HG03066 (cell line): ENCODE measurements at regions not wholly inside any gene's neighbourhood (a gene's known extent, or its start where the extent isn't known, plus 50 kb on each side); places are given as distances from the start of the nearest gene placed in this dataset.

ENCODE experiments used
- ATAC-seq: cut with Tn5 transposase; IDR thresholded peaks from one replicate; pipeline ENCODE4 v1.9.1; 2021; ENCODE audit warnings: low read depth; ENCODE audit not compliant: unreplicated experiment

- ATAC-seq, result no peak
Measured at GRCh38 chr6:119921491-119922010, 572.0 kb upstream of the MAN1A1 start.

GRCh38 chr6:119917186-119917585 is 567.6 kb upstream of the MAN1A1 start:
- no peak for ATAC-seq

GRCh38 chr6:119915971-119916370 is 566.4 kb upstream of the MAN1A1 start:
- ATAC-seq, result no peak

- ATAC-seq, result no peak
Measured at GRCh38 chr6:119908157-119908556, 558.6 kb upstream of the MAN1A1 start.

- ATAC-seq, result no peak
Measured at GRCh38 chr6:119902681-119903080, 553.1 kb upstream of the MAN1A1 start.

DNA sequence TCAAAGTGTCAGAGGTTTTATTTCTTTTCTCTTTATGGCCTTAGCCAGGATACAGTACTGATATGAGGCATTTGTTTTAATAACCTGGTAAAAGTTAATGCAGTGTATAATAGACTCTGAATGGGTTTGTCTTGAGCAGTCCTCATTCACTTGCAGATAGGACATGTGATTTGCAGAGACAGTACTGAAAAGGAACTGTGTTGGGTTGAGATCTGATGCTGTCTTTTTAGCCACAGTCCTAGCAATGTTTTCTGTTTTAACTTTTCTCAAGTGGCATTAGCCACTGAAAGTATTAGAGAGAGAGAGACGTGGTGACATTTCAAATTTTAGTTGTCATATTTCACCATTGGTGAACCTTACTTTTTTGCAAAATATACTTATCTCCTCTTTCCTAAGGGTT is 547.2 kb upstream of the MAN1A1 start:
- ATAC-seq, result no peak

- no peak for ATAC-seq
Measured at GRCh38 chr6:119895626-119896025, 546.1 kb upstream of the MAN1A1 start.

DNA sequence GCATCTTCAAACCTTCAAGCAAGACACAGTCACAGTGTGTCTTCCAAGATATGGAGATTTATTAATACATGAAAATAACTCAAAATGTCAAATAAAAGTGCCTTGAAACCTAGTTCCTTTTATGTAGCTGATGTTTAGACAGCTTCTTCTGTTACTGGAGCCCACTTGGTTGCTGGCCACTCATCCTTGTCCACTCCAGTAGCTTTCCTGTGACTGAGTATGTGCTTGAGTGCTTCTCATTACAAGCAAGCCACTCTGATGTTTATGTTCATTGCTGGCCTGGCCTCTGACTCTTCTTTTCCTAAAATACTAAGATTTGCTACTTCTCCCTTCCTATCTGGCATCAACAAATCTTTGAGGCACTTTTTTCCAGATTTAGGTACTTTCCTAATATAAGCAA is 545.2 kb upstream of the MAN1A1 start:
- ATAC-seq, result no peak

- ATAC-seq, result no peak
Measured at GRCh38 chr6:119891644-119892043, 542.1 kb upstream of the MAN1A1 start.

GRCh38 chr6:119891206-119891605 is 541.6 kb upstream of the MAN1A1 start:
- no peak for ATAC-seq

DNA sequence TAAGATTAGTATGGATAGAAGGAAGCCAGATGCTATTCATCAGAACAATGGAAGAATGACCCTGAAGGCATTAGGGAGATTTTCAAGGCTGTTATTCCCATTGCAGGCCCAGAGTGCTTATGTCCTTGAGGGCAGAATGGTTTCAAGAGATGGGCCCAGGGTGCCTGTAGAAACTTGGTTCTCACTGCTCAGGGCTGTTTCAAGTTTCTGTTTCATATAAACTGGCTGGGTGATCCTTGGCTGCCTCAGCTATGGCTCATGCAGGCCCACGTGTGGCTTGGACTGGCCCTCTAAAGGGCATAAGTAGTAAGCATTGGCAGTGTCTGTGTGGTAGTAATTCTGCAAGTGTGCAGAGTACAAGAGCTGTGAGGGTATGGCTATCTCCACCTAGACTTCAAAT is 540.9 kb upstream of the MAN1A1 start:
- ATAC-seq, result no peak

DNA sequence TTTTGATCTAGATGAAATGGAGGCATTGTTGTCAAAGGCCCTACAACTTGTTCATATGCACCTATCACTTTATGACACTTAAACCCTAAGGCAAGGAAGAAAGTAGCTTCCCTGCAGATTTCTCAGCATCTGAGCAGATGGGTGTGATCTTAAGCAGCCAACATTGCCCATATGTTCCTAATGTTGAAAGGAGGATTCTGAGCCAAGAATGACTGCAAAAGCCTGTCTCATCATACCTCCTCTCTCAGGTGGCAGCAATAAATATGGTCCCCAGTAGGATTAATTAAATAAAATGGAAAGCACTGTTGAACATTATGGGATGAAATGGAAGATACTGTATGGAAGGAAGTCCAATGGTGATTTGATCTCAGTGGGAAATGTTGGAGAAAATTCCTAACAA is 538.1 kb upstream of the MAN1A1 start:
- ATAC-seq, result no peak

DNA sequence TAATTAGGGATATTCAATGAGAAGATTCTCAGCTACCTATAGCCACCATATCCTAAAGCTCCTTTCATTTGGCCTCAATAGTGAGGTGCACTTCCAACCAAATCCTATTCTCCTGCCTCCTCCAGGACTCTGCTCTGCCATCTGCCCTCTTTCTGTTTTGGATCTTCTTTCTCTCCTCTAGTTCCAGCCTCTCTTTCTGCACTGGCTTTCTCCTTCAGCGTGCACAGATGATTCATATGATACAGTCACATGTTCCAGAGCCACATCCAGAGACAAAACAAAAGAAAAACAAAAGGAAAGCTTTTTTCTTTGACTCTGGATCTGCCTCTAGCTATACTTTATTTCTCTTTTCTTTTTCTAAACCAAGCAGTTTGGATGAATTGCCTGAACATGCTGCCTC is 531.9 kb upstream of the MAN1A1 start:
- no peak for ATAC-seq

- ATAC-seq, result no peak
Measured at GRCh38 chr6:119880840-119881239, 531.3 kb upstream of the MAN1A1 start.

- no peak for ATAC-seq
Measured at GRCh38 chr6:119879731-119880130, 530.2 kb upstream of the MAN1A1 start.

- no peak for ATAC-seq
Measured at GRCh38 chr6:119874381-119874780, 524.8 kb upstream of the MAN1A1 start.

- ATAC-seq, result no peak
Measured at GRCh38 chr6:119873107-119873506, 523.5 kb upstream of the MAN1A1 start.

DNA sequence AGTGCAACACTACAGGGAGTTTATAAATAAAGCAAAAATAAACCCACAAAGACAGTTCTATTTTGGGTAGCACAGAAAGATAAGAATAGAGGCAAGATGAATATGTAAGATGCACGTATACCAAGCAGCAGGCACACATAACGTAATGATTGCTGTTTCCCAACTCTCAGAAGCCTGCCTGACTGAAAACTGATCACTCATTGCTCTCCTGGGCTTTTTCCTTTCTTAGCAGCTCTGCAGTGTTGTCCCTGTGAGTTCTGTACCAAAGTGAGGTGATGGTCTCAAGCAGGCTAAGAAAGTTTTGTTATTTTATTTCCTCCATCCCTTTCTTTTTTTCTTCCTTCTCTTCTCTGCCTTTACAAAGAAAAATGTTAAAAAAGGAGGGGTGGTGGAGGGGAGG is 522.0 kb upstream of the MAN1A1 start:
- ATAC-seq, result no peak

DNA sequence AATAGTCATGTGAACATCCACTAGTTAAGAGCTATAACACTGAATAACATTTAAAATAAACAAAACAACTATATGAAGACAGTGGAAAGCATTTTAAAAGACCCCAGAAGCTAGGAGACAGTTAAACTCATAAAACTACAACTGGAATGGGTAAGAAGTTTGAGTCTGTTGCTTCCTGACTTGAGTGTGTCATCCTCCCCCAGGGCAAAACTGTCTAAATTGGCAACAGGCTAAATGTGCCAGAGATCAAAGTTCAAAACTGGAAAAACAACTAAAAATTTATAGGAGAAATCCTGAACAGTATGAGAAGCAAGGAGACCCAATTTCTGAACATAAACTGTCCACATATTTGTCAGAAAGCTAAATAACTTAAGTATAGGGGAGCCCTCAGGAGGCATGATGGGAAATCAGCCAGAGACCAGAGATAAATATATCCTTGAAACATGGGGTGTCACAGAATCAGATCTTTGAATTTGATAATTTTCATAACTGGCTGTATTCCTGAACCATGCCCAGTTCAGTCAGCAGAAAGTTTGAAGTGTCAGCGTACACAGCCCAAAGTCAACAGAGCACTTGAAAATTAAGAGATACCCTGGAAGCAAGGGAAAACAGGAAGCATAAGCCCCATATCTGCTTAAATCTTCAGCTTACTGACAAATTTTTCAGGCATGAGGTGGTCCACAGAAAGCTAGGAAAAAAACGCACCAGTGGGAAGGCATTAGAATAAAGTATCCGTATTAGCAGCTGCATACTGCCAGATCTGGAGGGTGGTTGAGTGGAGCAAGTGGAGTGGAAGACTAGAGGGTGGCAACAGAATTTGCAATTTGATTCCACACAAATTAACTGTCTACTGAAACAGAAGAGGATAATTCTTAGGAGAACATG is 516.1 kb upstream of the MAN1A1 start:
- ATAC-seq, result no peak

- no peak for ATAC-seq
Measured at GRCh38 chr6:119862719-119863118, 513.2 kb upstream of the MAN1A1 start.

GRCh38 chr6:119858901-119859300 is 509.3 kb upstream of the MAN1A1 start:
- no peak for ATAC-seq

DNA sequence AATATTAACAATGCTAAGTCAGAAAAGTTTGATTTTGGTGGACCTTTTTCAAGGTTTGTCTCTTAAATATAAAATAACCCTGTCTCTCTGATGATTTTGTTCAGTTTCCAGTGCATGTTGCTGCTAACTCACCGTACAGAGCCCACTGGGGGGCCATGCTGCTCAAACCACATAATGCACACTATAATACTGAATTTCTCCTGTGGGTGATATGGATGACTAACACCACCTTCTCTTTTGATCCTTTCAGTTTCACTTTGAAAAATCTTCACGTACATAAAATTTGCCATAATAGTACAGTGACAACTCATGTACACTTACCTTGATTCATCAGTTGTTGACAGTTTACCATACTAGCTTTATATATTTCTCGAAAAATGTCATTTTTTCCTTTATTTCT is 506.6 kb upstream of the MAN1A1 start:
- peak; percentile 82 for ATAC-seq
